CD14-positive monocyte (primary cell): ENCODE measurements at regions not wholly inside any gene's neighbourhood (a gene's known extent, or its start where the extent isn't known, plus 50 kb on each side); places are given as distances from the start of the nearest gene placed in this dataset.

Experiments
- DNase-seq, 3 donors: peaks; one replicate each; pipeline ENCODE4 v3.0.0-alpha.2; 2011 to 2022
- H2AFZ ChIP-seq: 2 replicates; pipeline ENCODE4 v1.6.0; 2012; ENCODE audit warnings: mild to moderate bottlenecking, low read depth, low read length, inconsistent platforms; ENCODE audit not compliant: insufficient read depth, poor library complexity, severe bottlenecking
- H3K27ac ChIP-seq, 2 donors: 1 replicate in 1 of 2; 2 replicates in 1 of 2; pipeline ENCODE4 v1.5.1; 2012 to 2013; ENCODE audit warnings: low read length in 2 of 2, control low read depth in 1 of 2, inconsistent platforms in 1 of 2, low read depth in 1 of 2, mild to moderate bottlenecking in 1 of 2
- H3K27me3 ChIP-seq, 2 donors: one replicate each; pipeline versions ENCODE4 v1.6.0 to v1.6.1; 2011 to 2013; ENCODE audit warnings: low read length in 2 of 2; ENCODE audit not compliant: control insufficient read depth in 2 of 2, insufficient read depth in 2 of 2
- H3K36me3 ChIP-seq, 2 donors: replicated peaks in 1 of 2; 1 replicate in 1 of 2; 2 replicates in 1 of 2; pipeline versions ENCODE4 v1.5.1 to v1.6.1; 2012 to 2013; ENCODE audit warnings: low read length in 2 of 2, control low read depth in 1 of 2, inconsistent platforms in 1 of 2, mild to moderate bottlenecking in 1 of 2; ENCODE audit not compliant: insufficient read depth in 2 of 2, control insufficient read depth in 1 of 2
- H3K4me1 ChIP-seq, 2 donors: 1 replicate in 1 of 2; 2 replicates in 1 of 2; pipeline versions ENCODE4 v1.5.1 to v1.6.1; 2012 to 2013; ENCODE audit warnings: low read length in 2 of 2, control low read depth in 1 of 2, inconsistent platforms in 1 of 2, mild to moderate bottlenecking in 1 of 2, moderate library complexity in 1 of 2; ENCODE audit not compliant: insufficient read depth in 2 of 2, control insufficient read depth in 1 of 2
- H3K4me2 ChIP-seq: replicated peaks from 2 replicates; pipeline ENCODE3; 2012; ENCODE audit warnings: low read length, moderate library complexity, mild to moderate bottlenecking; ENCODE audit not compliant: poor library complexity, severe bottlenecking; ENCODE audit errors: extremely low read depth
- H3K4me3 ChIP-seq, 3 experiments: fragments of 200-600 bp in 1 of 3; sonication (generic) in 1 of 3; replicated peaks in 1 of 3; 1 replicate in 2 of 3; 2 replicates in 1 of 3; pipeline ENCODE4 v1.5.1; 2011 to 2013; ENCODE audit warnings: low read length in 3 of 3, mild to moderate bottlenecking in 3 of 3, control low read depth in 2 of 3, low read depth in 2 of 3, inconsistent platforms in 1 of 3, moderate library complexity in 1 of 3
- H3K79me2 ChIP-seq: 2 replicates; pipeline ENCODE4 v1.6.0; 2012; ENCODE audit warnings: mild to moderate bottlenecking, control low read depth, inconsistent platforms, low read length, moderate library complexity; ENCODE audit not compliant: insufficient read depth
- H3K9ac ChIP-seq: 2 replicates; pipeline ENCODE4 v1.6.0; 2017; ENCODE audit warnings: low read length, mild to moderate bottlenecking; ENCODE audit not compliant: insufficient read depth, poor library complexity, severe bottlenecking
- H3K9me3 ChIP-seq, 2 donors: replicated peaks in 1 of 2; 1 replicate in 1 of 2; 2 replicates in 1 of 2; pipeline versions ENCODE4 v1.5.1 to v1.6.1; 2012 to 2013; ENCODE audit warnings: low read length in 2 of 2, control low read depth in 1 of 2; ENCODE audit not compliant: control insufficient read depth in 1 of 2, insufficient read depth in 1 of 2
- H4K20me1 ChIP-seq: 2 replicates; pipeline ENCODE4 v1.6.0; 2012; ENCODE audit warnings: mild to moderate bottlenecking, low read length, control low read depth, moderate library complexity; ENCODE audit not compliant: insufficient read depth
- H3K27ac Mint-ChIP-seq, 7 donors: one replicate each; pipeline ENCODE4 v1.8.0; 2020; ENCODE audit warnings: mild to moderate bottlenecking in 7 of 7, mixed read lengths in 7 of 7, moderate library complexity in 6 of 7, inconsistent platforms in 2 of 7
- H3K27me3 Mint-ChIP-seq, 3 donors: one replicate each; pipeline ENCODE4 v1.8.0; 2021 to 2022; ENCODE audit warnings: low read depth in 3 of 3, mild to moderate bottlenecking in 3 of 3, mixed read lengths in 3 of 3, moderate library complexity in 3 of 3, inconsistent platforms in 1 of 3
- H3K36me3 Mint-ChIP-seq, 2 donors: one replicate each; pipeline ENCODE4 v1.8.0; 2020; ENCODE audit warnings: mixed read lengths in 2 of 2, inconsistent platforms in 1 of 2, mild to moderate bottlenecking in 1 of 2
- H3K4me1 Mint-ChIP-seq: one replicate; pipeline ENCODE4 v1.8.0; 2020; ENCODE audit warnings: mild to moderate bottlenecking, mixed read lengths
- H3K4me3 Mint-ChIP-seq, 2 donors: one replicate each; pipeline ENCODE4 v1.8.0; 2020; ENCODE audit warnings: mild to moderate bottlenecking in 2 of 2, mixed read lengths in 2 of 2, moderate library complexity in 1 of 2
- H3K9me3 Mint-ChIP-seq, 7 donors: one replicate each; pipeline ENCODE4 v1.8.0; 2020 to 2022; ENCODE audit warnings: mixed read lengths in 7 of 7, mild to moderate bottlenecking in 6 of 7, moderate library complexity in 6 of 7, inconsistent platforms in 2 of 7
- CTCF ChIP-seq: fragments of 200-600 bp; IDR thresholded peaks from one replicate; pipeline ENCODE4 v1.8.0; 2022; ENCODE audit warnings: antibody characterized with exemption, mild to moderate bottlenecking
- WGBS: methylation state at CpG from one replicate; pipeline ENCODE4 v1.1.5; 2013; ENCODE audit warnings: missing lambda C conversion rate; ENCODE audit not compliant: insufficient coverage; 5-methylcytosine and 5-hydroxymethylcytosine counted together
- intact Hi-C, 2 donors: fragments of 100-400 bp; cut with micrococcal nuclease; formaldehyde crosslinking; loops; one replicate each; pipeline versions ENCODE4 v1.15.0 to v1.15.1; 2023

- Histone ChIP-seq H3K27me3 (no peaks in the 10 kb centered on the region), H3K4me1 (no peaks in the 10 kb centered on the region), H3K36me3 (no peaks in the 10 kb centered on the region), H3K4me3 (no peak overlapping the region), H3K9ac (no peak overlapping the region), H3K79me2 (no peaks in the 10 kb centered on the region), H3K27ac (no peak overlapping the region), H2AFZ (no peak overlapping the region), H3K4me2 (no peak overlapping the region), H3K9me3 (no peaks in the 10 kb centered on the region), H4K20me1 (no peaks in the 10 kb centered on the region)
- H3K4me3 Mint-ChIP-seq = no peak overlapping the region
- TF ChIP-seq CTCF = no peak
- WGBS = no CpG with 5 or more reads among the region's 2 CpGs
- H3K27me3 Mint-ChIP-seq = peaks cover 0 to 1% (median 1%) of the 10 kb centered on the region in 3 donors
- no peaks in the 10 kb centered on the region for H3K4me1 Mint-ChIP-seq
- DNase-seq = no peak
- H3K36me3 Mint-ChIP-seq = no peaks in the 10 kb centered on the region
- H3K9me3 Mint-ChIP-seq = peaks cover 0 to 6% (median 2%) of the 10 kb centered on the region in 7 donors
- intact Hi-C loops = no loop called here
- H3K27ac Mint-ChIP-seq = no peak overlapping the region
These were observed 99.9 kb upstream of the MAP3K4 start for GRCh38 chr6:160891690-160892089.

- H3K27me3 ChIP-seq = no peaks in the 10 kb centered on the region
- DNase-seq = no peak
- no peak overlapping the region for H3K27ac Mint-ChIP-seq
- no peak overlapping the region for H3K27ac ChIP-seq
- no peaks in the 10 kb centered on the region for H3K36me3 Mint-ChIP-seq
- no peak overlapping the region for H3K4me3 Mint-ChIP-seq
- intact Hi-C loops = no loop called here
- no peaks in the 10 kb centered on the region for H3K79me2 ChIP-seq
- no peak overlapping the region for H2AFZ ChIP-seq
- peaks cover 0 to 8% of the 10 kb centered on the region in 2 donors for H3K9me3 ChIP-seq
- H3K4me3 ChIP-seq = no peak overlapping the region
- H3K9me3 Mint-ChIP-seq = peaks cover 0 to 4% (median 0%) of the 10 kb centered on the region in 7 donors
- no peaks in the 10 kb centered on the region for H4K20me1 ChIP-seq
- no peak for TF ChIP-seq CTCF
- H3K9ac ChIP-seq = no peak overlapping the region
- no peaks in the 10 kb centered on the region for H3K36me3 ChIP-seq
- no peaks in the 10 kb centered on the region for H3K4me1 ChIP-seq
- no peak overlapping the region for H3K4me2 ChIP-seq
- no peaks in the 10 kb centered on the region for H3K4me1 Mint-ChIP-seq
- H3K27me3 Mint-ChIP-seq = peaks cover 0 to 1% (median 1%) of the 10 kb centered on the region in 3 donors
These were observed 96.0 kb upstream of the MAP3K4 start for GRCh38 chr6:160895562-160895961.
